Hepatocyte (in vitro differentiated cells): ENCODE measurements at regions not wholly inside any gene's neighbourhood (a gene's known extent, or its start where the extent isn't known, plus 50 kb on each side); places are given as distances from the start of the nearest gene placed in this dataset.

ENCODE experiments used
- CTCF ChIP-seq: fragments of 200-600 bp; sonication (generic); IDR thresholded peaks from 2 replicates; pipeline ENCODE4 v1.5.1; 2016; ENCODE audit warnings: antibody characterized with exemption, mild to moderate bottlenecking; ENCODE audit not compliant: poor library complexity
- EZH2phosphoT487 ChIP-seq: fragments of 200-600 bp; sonication (generic); IDR thresholded peaks from one replicate; pipeline ENCODE4 v1.6.1; 2018; ENCODE audit warnings: antibody characterized with exemption, mild to moderate bottlenecking, low read depth, moderate library complexity; ENCODE audit not compliant: unreplicated experiment, severe bottlenecking

- TF ChIP-seq CTCF: no peak
- no peak for TF ChIP-seq EZH2phosphoT487
These were observed 83.2 kb upstream of the PPM1J start for GRCh38 chr1:112798292-112798691.
